PFSK-1 (cell line): ENCODE measurements at regions not wholly inside any gene's neighbourhood (a gene's known extent, or its start where the extent isn't known, plus 50 kb on each side); places are given as distances from the start of the nearest gene placed in this dataset.

Experiments used
- POLR2AphosphoS5 ChIP-seq: IDR thresholded peaks from 2 replicates; pipeline ENCODE4 v1.6.1; 2012; ENCODE audit warnings: low read depth, mild to moderate bottlenecking, control low read depth, low read length, moderate library complexity
- SIN3A ChIP-seq: IDR thresholded peaks from 2 replicates; pipeline ENCODE4 v1.6.1; 2012; ENCODE audit warnings: mild to moderate bottlenecking, low read length, moderate library complexity, borderline replicate concordance; ENCODE audit not compliant: insufficient read depth
- TAF1 ChIP-seq: IDR thresholded peaks from 2 replicates; pipeline ENCODE4 v1.6.1; 2012; ENCODE audit warnings: low read length, control low read depth, borderline replicate concordance; ENCODE audit not compliant: insufficient read depth
- TF ChIP-seq, protein P1 (sequence below), 2 experiments: IDR thresholded peaks; 2 replicates each; pipeline versions ENCODE4 v1.6.1 to v1.8.0; 2011 to 2012; ENCODE audit warnings: low read depth in 2 of 2, low read length in 2 of 2, control low read depth in 1 of 2, inconsistent platforms in 1 of 2, mild to moderate bottlenecking in 1 of 2, moderate library complexity in 1 of 2; ENCODE audit not compliant: insufficient read depth in 1 of 2

DNA sequence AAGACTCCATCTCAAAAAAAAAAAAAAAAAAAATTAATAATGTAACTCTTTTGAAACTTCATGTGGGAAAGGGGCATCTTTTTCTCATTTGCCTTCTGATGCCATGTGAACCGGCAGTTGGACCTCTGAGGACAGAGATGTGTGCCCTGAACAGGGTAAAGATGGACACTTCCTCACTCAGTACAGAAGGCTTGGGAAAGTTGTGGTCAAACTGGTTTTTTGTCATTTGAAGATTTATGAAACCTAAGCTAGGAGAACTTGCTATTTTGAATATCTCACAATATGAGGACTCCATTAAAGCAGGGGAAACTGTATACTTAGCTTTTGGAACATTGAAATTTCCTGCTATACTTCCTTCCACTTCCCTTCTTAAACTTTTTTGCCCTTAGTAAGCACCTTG, 147.5 kb upstream of the ALDH1B1 start:
- TF ChIP-seq POLR2AphosphoS5 (no peak), TAF1 (no peak), SIN3A (no peak)
- TF ChIP-seq, protein P1, sequence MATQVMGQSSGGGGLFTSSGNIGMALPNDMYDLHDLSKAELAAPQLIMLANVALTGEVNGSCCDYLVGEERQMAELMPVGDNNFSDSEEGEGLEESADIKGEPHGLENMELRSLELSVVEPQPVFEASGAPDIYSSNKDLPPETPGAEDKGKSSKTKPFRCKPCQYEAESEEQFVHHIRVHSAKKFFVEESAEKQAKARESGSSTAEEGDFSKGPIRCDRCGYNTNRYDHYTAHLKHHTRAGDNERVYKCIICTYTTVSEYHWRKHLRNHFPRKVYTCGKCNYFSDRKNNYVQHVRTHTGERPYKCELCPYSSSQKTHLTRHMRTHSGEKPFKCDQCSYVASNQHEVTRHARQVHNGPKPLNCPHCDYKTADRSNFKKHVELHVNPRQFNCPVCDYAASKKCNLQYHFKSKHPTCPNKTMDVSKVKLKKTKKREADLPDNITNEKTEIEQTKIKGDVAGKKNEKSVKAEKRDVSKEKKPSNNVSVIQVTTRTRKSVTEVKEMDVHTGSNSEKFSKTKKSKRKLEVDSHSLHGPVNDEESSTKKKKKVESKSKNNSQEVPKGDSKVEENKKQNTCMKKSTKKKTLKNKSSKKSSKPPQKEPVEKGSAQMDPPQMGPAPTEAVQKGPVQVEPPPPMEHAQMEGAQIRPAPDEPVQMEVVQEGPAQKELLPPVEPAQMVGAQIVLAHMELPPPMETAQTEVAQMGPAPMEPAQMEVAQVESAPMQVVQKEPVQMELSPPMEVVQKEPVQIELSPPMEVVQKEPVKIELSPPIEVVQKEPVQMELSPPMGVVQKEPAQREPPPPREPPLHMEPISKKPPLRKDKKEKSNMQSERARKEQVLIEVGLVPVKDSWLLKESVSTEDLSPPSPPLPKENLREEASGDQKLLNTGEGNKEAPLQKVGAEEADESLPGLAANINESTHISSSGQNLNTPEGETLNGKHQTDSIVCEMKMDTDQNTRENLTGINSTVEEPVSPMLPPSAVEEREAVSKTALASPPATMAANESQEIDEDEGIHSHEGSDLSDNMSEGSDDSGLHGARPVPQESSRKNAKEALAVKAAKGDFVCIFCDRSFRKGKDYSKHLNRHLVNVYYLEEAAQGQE (IDR thresholded peaks at IDR 0.05; ENCODE audit: insufficient read depth in 1 of 2, low read depth in 2 of 2, low read length in 2 of 2): no peak
